Midbrain (tissue), 1 donor: ENCODE measurements at regions not wholly inside any gene's neighbourhood (a gene's known extent, or its start where the extent isn't known, plus 50 kb on each side); places are given as distances from the start of the nearest gene placed in this dataset.

Experiments
- DNase-seq: peaks from one replicate; lab custom pipeline; 2025; lab: John Stamatoyannopoulos, UW

GRCh38 chr12:77723308-77723707 lies 107.4 kb upstream of the NAV3 start:
- DNase-seq, result no peak

- no peak for DNase-seq
Observed at GRCh38 chr12:77722536-77722935, 108.2 kb upstream of the NAV3 start.

- DNase-seq, result no peak
Observed at GRCh38 chr12:77720258-77720657, 110.4 kb upstream of the NAV3 start.

- no peak for DNase-seq
Observed at GRCh38 chr12:77710209-77710608, 120.5 kb upstream of the NAV3 start.

GRCh38 chr12:77697126-77697525 lies 133.6 kb upstream of the NAV3 start:
- DNase-seq, result no peak

- DNase-seq, result no peak
Observed at GRCh38 chr12:77696183-77696582, 134.5 kb upstream of the NAV3 start.

- DNase-seq, result no peak
Observed at GRCh38 chr12:77689510-77690086, 141.1 kb upstream of the NAV3 start.

GRCh38 chr12:77687321-77687720 lies 143.4 kb upstream of the NAV3 start:
- no peak for DNase-seq

GRCh38 chr12:77686760-77687159 lies 143.9 kb upstream of the NAV3 start:
- no peak for DNase-seq

GRCh38 chr12:77685901-77686300 lies 144.8 kb upstream of the NAV3 start:
- DNase-seq, result no peak

GRCh38 chr12:77685112-77685511 lies 145.6 kb upstream of the NAV3 start:
- peak; percentile 76 for DNase-seq

- DNase-seq, result no peak
Observed at GRCh38 chr12:77682488-77682887, 148.2 kb upstream of the NAV3 start.

GRCh38 chr12:77681726-77682125 lies 149.0 kb upstream of the NAV3 start:
- DNase-seq, result no peak

- no peak for DNase-seq
Observed at GRCh38 chr12:77679686-77680085, 151.0 kb upstream of the NAV3 start.

GRCh38 chr12:77678621-77679020 lies 152.1 kb upstream of the NAV3 start:
- no peak for DNase-seq

GRCh38 chr12:77667101-77667500 lies 163.6 kb upstream of the NAV3 start:
- no peak for DNase-seq

- no peak for DNase-seq
Observed at GRCh38 chr12:77648716-77649115, 182.0 kb upstream of the NAV3 start.

- no peak for DNase-seq
Observed at GRCh38 chr12:77645966-77646598, 184.6 kb upstream of the NAV3 start.

- DNase-seq, result no peak
Observed at GRCh38 chr12:77644915-77645605, 185.6 kb upstream of the NAV3 start.

- DNase-seq, result no peak
Observed at GRCh38 chr12:77642246-77642645, 188.4 kb upstream of the NAV3 start.

GRCh38 chr12:77640356-77640755 lies 190.3 kb upstream of the NAV3 start:
- DNase-seq, result no peak

GRCh38 chr12:77630790-77631445 lies 199.8 kb upstream of the NAV3 start:
- DNase-seq, result no peak

- no peak for DNase-seq
Observed at GRCh38 chr12:77630344-77630743, 200.3 kb upstream of the NAV3 start.
